ENCODE measurements at regions not wholly inside any gene's neighbourhood (a gene's known extent, or its start where the extent isn't known, plus 50 kb on each side); places are given as distances from the start of the nearest gene placed in this dataset.

- no peak for TF ChIP-seq CTCF (IDR thresholded peaks at IDR 0.05; ENCODE audit: insufficient read depth, low read length, poor library complexity, severe bottlenecking)
- no peak for TF ChIP-seq EZH2phosphoT487 (conservative IDR thresholded peaks at IDR 0.05; ENCODE audit: low read length)
- Histone ChIP-seq H3K9ac (ENCODE audit: low read length) (no peak overlapping the region), H3K27ac (ENCODE audit: low read depth, low read length) (no peak overlapping the region), H3K4me3 (ENCODE audit: insufficient read depth, low read length, poor library complexity, severe bottlenecking) (no peak overlapping the region), H4K20me1 (ENCODE audit: low read depth, low read length) (no peaks in the 10 kb centered on the region), H3K4me2 (ENCODE audit: low read depth, low read length, poor library complexity, severe bottlenecking) (no peak overlapping the region), H3K79me2 (ENCODE audit: insufficient read depth, low read length) (no peaks in the 10 kb centered on the region), H2AFZ (ENCODE audit: low read depth, low read length, severe bottlenecking) (no peak overlapping the region), H3K36me3 (ENCODE audit: low read length) (no peaks in the 10 kb centered on the region), H3K9me3 (ENCODE audit: insufficient read depth, low read length) (no peaks in the 10 kb centered on the region), H3K27me3 (ENCODE audit: low read length) (no peaks in the 10 kb centered on the region), H3K9me2 (replicated peaks; ENCODE audit: insufficient read depth, low read length) (no peaks in the 10 kb centered on the region), H3F3A (ENCODE audit: insufficient read depth) (no peaks in the 10 kb centered on the region)
These were observed 92.8 kb downstream of the RBFOX3 start for GRCh38 chr17:79517827-79518584.

DNA sequence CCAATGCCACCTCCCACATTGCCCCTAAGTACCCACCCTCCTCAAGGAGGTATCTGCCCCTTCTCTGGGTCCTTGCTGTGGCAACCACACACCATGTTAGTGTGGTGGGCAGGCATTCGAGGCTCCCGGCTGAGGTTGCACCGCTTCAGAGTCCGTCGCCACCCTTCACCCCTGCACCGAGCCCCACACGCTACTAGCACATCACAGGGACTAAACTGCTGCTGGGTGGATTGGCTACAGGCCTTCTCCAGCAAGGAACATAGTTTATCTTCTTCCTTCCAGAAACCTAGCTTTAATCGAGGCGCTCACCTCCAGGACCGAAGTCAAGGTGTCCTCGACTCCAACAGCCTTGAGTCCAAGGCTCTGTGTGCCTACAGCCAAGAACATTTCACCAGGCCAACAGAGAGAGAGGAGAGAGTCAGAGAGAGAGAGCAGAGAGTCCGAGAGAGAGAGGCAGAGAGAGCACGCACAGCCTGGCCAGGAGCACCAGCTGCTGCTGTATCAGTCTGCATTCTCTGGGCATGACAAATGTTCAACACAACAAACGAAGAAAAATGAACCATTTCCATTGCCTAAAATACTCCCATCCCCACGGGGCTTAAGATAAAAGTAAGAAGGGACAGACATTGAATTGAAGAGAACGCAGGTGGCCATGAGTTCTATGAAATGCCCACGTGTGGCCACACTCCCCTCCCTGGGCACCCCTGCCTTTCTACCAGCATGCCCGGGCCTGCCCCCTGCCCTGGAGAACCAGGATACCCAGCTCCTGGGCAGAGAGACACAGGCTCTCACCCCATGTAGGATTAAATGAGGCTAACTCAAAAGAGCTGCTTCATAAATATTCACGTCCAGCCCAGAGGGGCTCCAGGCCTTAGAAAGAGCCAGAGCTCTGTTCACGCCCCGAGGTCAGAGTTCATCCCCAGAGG lies 94.9 kb downstream of the RBFOX3 start:
- Histone ChIP-seq H4K20me1 (ENCODE audit: low read depth, low read length) (no peaks in the 10 kb centered on the region), H2AFZ (ENCODE audit: low read depth, low read length, severe bottlenecking) (no peak overlapping the region), H3K4me2 (ENCODE audit: low read depth, low read length, poor library complexity, severe bottlenecking) (no peak overlapping the region), H3K9me2 (replicated peaks; ENCODE audit: insufficient read depth, low read length) (no peaks in the 10 kb centered on the region), H3F3A (ENCODE audit: insufficient read depth) (no peaks in the 10 kb centered on the region), H3K36me3 (ENCODE audit: low read length) (no peaks in the 10 kb centered on the region), H3K4me3 (ENCODE audit: insufficient read depth, low read length, poor library complexity, severe bottlenecking) (no peak overlapping the region), H3K9me3 (ENCODE audit: insufficient read depth, low read length) (no peaks in the 10 kb centered on the region), H3K27ac (ENCODE audit: low read depth, low read length) (no peak overlapping the region), H3K9ac (ENCODE audit: low read length) (no peak overlapping the region), H3K79me2 (ENCODE audit: insufficient read depth, low read length) (no peaks in the 10 kb centered on the region), H3K27me3 (ENCODE audit: low read length) (no peaks in the 10 kb centered on the region)
- TF ChIP-seq EZH2phosphoT487 (conservative IDR thresholded peaks at IDR 0.05; ENCODE audit: low read length) (no peak), CTCF (IDR thresholded peaks at IDR 0.05; ENCODE audit: insufficient read depth, low read length, poor library complexity, severe bottlenecking) (no peak)

DNA sequence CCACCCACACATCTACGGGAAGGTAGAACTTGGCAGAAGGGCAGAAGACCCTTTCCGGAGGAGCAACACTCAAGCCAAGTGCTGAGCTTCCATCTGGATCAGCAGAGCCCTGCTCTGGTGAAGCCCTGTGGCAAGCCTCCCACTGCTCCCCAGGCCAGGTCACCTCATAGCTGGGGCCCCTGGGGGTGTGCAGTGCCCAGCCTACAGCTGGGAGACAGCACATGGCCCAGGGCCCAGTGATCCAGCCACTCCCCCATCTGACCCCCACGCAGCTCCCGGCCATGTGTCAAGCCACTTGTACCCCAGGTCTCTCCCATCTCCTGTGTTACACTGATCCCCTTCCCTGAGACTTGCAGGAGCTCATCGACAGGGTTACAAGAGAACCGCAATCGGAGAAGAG lies 95.7 kb downstream of the RBFOX3 start:
- H3K36me3 ChIP-seq (ENCODE audit: low read length) = no peaks in the 10 kb centered on the region
- no peaks in the 10 kb centered on the region for H3K79me2 ChIP-seq (ENCODE audit: insufficient read depth, low read length)
- H3K27me3 ChIP-seq (ENCODE audit: low read length) = no peaks in the 10 kb centered on the region
- no peaks in the 10 kb centered on the region for H4K20me1 ChIP-seq (ENCODE audit: low read depth, low read length)
- H3K9me3 ChIP-seq (ENCODE audit: insufficient read depth, low read length) = no peaks in the 10 kb centered on the region
- H3F3A ChIP-seq (ENCODE audit: insufficient read depth) = no peaks in the 10 kb centered on the region
- no peak overlapping the region for H3K4me2 ChIP-seq (ENCODE audit: low read depth, low read length, poor library complexity, severe bottlenecking)
- H3K9ac ChIP-seq (ENCODE audit: low read length) = no peak overlapping the region
- TF ChIP-seq EZH2phosphoT487 (conservative IDR thresholded peaks at IDR 0.05; ENCODE audit: low read length) (no peak), CTCF (IDR thresholded peaks at IDR 0.05; ENCODE audit: insufficient read depth, low read length, poor library complexity, severe bottlenecking) (no peak)
- no peak overlapping the region for H3K27ac ChIP-seq (ENCODE audit: low read depth, low read length)
- no peak overlapping the region for H2AFZ ChIP-seq (ENCODE audit: low read depth, low read length, severe bottlenecking)
- H3K4me3 ChIP-seq (ENCODE audit: insufficient read depth, low read length, poor library complexity, severe bottlenecking) = no peak overlapping the region
- no peaks in the 10 kb centered on the region for H3K9me2 ChIP-seq (replicated peaks; ENCODE audit: insufficient read depth, low read length)

All from SU-DHL-6 (cell line).